GM12878 (cell line): ENCODE measurements at regions not wholly inside any gene's neighbourhood (a gene's known extent, or its start where the extent isn't known, plus 50 kb on each side); places are given as distances from the start of the nearest gene placed in this dataset.

Source experiments
- BRCA1 ChIP-seq: IDR thresholded peaks from 2 replicates; pipeline ENCODE4 v1.6.1; 2011; ENCODE audit warnings: low read depth, low read length, improper control_type of control experiment
- CTCF ChIP-seq, 3 experiments: IDR thresholded peaks in 2 of 3; conservative IDR thresholded peaks in 1 of 3; 2 replicates each; pipeline ENCODE4 v1.5.1; 2011; ENCODE audit warnings: low read depth in 3 of 3, low read length in 3 of 3, mild to moderate bottlenecking in 3 of 3, control low read depth in 2 of 3, moderate library complexity in 2 of 3, inconsistent platforms in 1 of 3, mixed read lengths in 1 of 3; ENCODE audit not compliant: control insufficient read depth in 2 of 3, insufficient read depth in 1 of 3; ENCODE audit errors: extremely low read depth in 1 of 3
- GABPA ChIP-seq: IDR thresholded peaks from 2 replicates; pipeline ENCODE4 v1.6.1; 2014; ENCODE audit warnings: antibody characterized with exemption, low read depth, mild to moderate bottlenecking, inconsistent platforms
- POLR2AphosphoS5 ChIP-seq: IDR thresholded peaks from 2 replicates; pipeline ENCODE4 v1.6.1; 2011; ENCODE audit warnings: mild to moderate bottlenecking, low read length, inconsistent platforms
- TARDBP ChIP-seq: IDR thresholded peaks from 2 replicates; pipeline ENCODE4 v1.6.1; 2016; ENCODE audit warnings: borderline replicate concordance
- TF ChIP-seq, protein P1 (sequence below): IDR thresholded peaks from 2 replicates; pipeline ENCODE4 v1.6.1; 2012; ENCODE audit warnings: mild to moderate bottlenecking, low read depth, low read length

DNA sequence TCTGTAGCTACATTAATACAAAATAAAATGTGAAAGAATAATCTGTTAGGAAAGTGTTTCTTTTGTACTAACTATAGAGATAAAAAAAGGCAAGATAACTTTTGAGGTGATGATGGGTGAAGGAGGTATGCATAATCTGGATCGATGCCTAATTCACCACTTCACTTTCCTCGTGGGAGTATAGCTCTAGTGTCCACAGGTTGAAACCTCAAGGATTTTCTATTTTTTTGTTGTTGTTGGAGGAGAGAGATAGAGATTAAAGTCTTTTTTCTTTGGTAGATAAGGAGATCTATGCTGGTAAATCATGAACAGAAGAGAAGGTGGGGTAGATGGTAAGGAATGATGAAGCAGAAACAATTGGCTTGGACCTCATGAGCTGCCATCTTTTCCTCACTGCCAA lies 635.3 kb upstream of the ZEB2 start:
- no peak for TF ChIP-seq BRCA1
- TF ChIP-seq CTCF (IDR thresholded peaks at IDR 0.05 in 2 of 3, conservative IDR thresholded peaks at IDR 0.05 in 1 of 3; ENCODE audit: control insufficient read depth in 2 of 3, extremely low read depth in 1 of 3, insufficient read depth in 1 of 3, low read depth in 3 of 3, low read length in 3 of 3), result no peak
- TF ChIP-seq, protein P1, sequence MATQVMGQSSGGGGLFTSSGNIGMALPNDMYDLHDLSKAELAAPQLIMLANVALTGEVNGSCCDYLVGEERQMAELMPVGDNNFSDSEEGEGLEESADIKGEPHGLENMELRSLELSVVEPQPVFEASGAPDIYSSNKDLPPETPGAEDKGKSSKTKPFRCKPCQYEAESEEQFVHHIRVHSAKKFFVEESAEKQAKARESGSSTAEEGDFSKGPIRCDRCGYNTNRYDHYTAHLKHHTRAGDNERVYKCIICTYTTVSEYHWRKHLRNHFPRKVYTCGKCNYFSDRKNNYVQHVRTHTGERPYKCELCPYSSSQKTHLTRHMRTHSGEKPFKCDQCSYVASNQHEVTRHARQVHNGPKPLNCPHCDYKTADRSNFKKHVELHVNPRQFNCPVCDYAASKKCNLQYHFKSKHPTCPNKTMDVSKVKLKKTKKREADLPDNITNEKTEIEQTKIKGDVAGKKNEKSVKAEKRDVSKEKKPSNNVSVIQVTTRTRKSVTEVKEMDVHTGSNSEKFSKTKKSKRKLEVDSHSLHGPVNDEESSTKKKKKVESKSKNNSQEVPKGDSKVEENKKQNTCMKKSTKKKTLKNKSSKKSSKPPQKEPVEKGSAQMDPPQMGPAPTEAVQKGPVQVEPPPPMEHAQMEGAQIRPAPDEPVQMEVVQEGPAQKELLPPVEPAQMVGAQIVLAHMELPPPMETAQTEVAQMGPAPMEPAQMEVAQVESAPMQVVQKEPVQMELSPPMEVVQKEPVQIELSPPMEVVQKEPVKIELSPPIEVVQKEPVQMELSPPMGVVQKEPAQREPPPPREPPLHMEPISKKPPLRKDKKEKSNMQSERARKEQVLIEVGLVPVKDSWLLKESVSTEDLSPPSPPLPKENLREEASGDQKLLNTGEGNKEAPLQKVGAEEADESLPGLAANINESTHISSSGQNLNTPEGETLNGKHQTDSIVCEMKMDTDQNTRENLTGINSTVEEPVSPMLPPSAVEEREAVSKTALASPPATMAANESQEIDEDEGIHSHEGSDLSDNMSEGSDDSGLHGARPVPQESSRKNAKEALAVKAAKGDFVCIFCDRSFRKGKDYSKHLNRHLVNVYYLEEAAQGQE, result no peak
- TF ChIP-seq POLR2AphosphoS5, result no peak
- no peak for TF ChIP-seq TARDBP
- TF ChIP-seq GABPA, result no peak
